ENCODE measurements at regions not wholly inside any gene's neighbourhood (a gene's known extent, or its start where the extent isn't known, plus 50 kb on each side); places are given as distances from the start of the nearest gene placed in this dataset.

- no peaks in the 10 kb centered on the region for H3K36me3 ChIP-seq (ENCODE audit: control insufficient read depth in 2 of 2, insufficient read depth in 1 of 2, low read length in 2 of 2)
- peaks cover 9% of the 10 kb centered on the region for H3K4me1 ChIP-seq (ENCODE audit: control insufficient read depth, insufficient read depth, low read length)
- no peaks in the 10 kb centered on the region for H3K9me3 ChIP-seq (ENCODE audit: control insufficient read depth, insufficient read depth, low read depth, low read length)
- no peak overlapping the region for H3K4me3 ChIP-seq (ENCODE audit: low read depth, low read length)
- TF ChIP-seq REST (tag by site-specific recombination; IDR thresholded peaks at IDR 0.05) (no peak), ZNF623 (tag by site-specific recombination; IDR thresholded peaks at IDR 0.05) (no peak), WT1 (tag by site-specific recombination; IDR thresholded peaks at IDR 0.05) (no peak), TCF7L2 (IDR thresholded peaks at IDR 0.05; ENCODE audit: borderline replicate concordance, low read depth, low read length) (no peak), PRDM6 (tag by site-specific recombination; IDR thresholded peaks at IDR 0.05) (no peak), ZNF335 (tag by site-specific recombination; conservative IDR thresholded peaks at IDR 0.05) (no peak), ZNF26 (tag by site-specific recombination; IDR thresholded peaks at IDR 0.05) (no peak), ZNF473 (tag by site-specific recombination; IDR thresholded peaks at IDR 0.05) (no peak), OSR2 (tag by site-specific recombination; IDR thresholded peaks at IDR 0.05) (no peak), KLF9 (tag by site-specific recombination; IDR thresholded peaks at IDR 0.05; ENCODE audit: low read depth) (no peak), SALL2 (tag by site-specific recombination; IDR thresholded peaks at IDR 0.05; ENCODE audit: borderline replicate concordance) (no peak), ZFP37 (tag by site-specific recombination; IDR thresholded peaks at IDR 0.05) (no peak), ZBTB49 (tag by site-specific recombination; IDR thresholded peaks at IDR 0.05; ENCODE audit: low read depth) (no peak), EGR2 (tag by site-specific recombination; IDR thresholded peaks at IDR 0.05; ENCODE audit: low read depth) (no peak)
- ChIA-PET POLR2A (no interaction called here), CTCF (no interaction called here)
- no peak overlapping the region for H3K27ac ChIP-seq (ENCODE audit: extremely low read depth, low read depth, low read length)
Measured at GRCh38 chr2:19225126-19225525, 133.3 kb downstream of the OSR1 start.

- Histone ChIP-seq H3K36me3 (ENCODE audit: control insufficient read depth in 2 of 2, insufficient read depth in 1 of 2, low read length in 2 of 2) (no peaks in the 10 kb centered on the region), H3K9me3 (ENCODE audit: control insufficient read depth, insufficient read depth, low read depth, low read length) (no peaks in the 10 kb centered on the region), H3K4me1 (ENCODE audit: control insufficient read depth, insufficient read depth, low read length) (peaks cover 9% of the 10 kb centered on the region), H3K27ac (ENCODE audit: extremely low read depth, low read depth, low read length) (no peak overlapping the region), H3K4me3 (ENCODE audit: low read depth, low read length) (no peak overlapping the region)
- ChIA-PET POLR2A (no interaction called here), CTCF (no interaction called here)
- TF ChIP-seq ZNF555 (tag by site-specific recombination; conservative IDR thresholded peaks at IDR 0.05), result no peak
- 0 out of 2 replicates have a peak, but pooled peaks have one; percentile 17 for TF ChIP-seq PRDM6 (tag by site-specific recombination; IDR thresholded peaks at IDR 0.05)
Measured at GRCh38 chr2:19224486-19224885, 133.9 kb downstream of the OSR1 start.

All from HEK293 (cell line).